Mucosa of rectum (tissue), 2 donors: ENCODE measurements at regions not wholly inside any gene's neighbourhood (a gene's known extent, or its start where the extent isn't known, plus 50 kb on each side); places are given as distances from the start of the nearest gene placed in this dataset.
"Not testable (repeated sequence)": the region's sequence is repeated elsewhere in the genome, so short reads cannot be mapped to it uniquely, and the experiment has no call there.

Experiments
- H3K27ac ChIP-seq, 2 donors: one replicate each; pipeline ENCODE4 v1.7.0; 2013; ENCODE audit warnings: inconsistent platforms in 2 of 2, low read depth in 2 of 2, low read length in 2 of 2
- H3K27me3 ChIP-seq, 2 donors: one replicate each; pipeline ENCODE4 v1.7.0; 2013; ENCODE audit warnings: low read length in 2 of 2; ENCODE audit not compliant: control insufficient read depth in 2 of 2, insufficient read depth in 2 of 2
- H3K36me3 ChIP-seq, 2 donors: one replicate each; pipeline ENCODE4 v1.7.0; 2013; ENCODE audit warnings: low read length in 2 of 2; ENCODE audit not compliant: control insufficient read depth in 2 of 2, insufficient read depth in 2 of 2
- H3K4me1 ChIP-seq, 2 donors: one replicate each; pipeline ENCODE4 v1.7.0; 2013; ENCODE audit warnings: low read length in 2 of 2, mild to moderate bottlenecking in 1 of 2; ENCODE audit not compliant: control insufficient read depth in 2 of 2, insufficient read depth in 2 of 2
- H3K4me3 ChIP-seq, 2 donors: one replicate each; pipeline ENCODE4 v1.7.0; 2013; ENCODE audit warnings: low read length in 2 of 2
- H3K9ac ChIP-seq, 2 donors: one replicate each; pipeline ENCODE4 v1.7.0; 2013; ENCODE audit warnings: low read length in 2 of 2, low read depth in 1 of 2, mild to moderate bottlenecking in 1 of 2
- H3K9me3 ChIP-seq, 2 donors: one replicate each; pipeline ENCODE4 v1.7.0; 2013; ENCODE audit warnings: low read length in 2 of 2; ENCODE audit not compliant: control insufficient read depth in 2 of 2
- donor health status: healthy.
- donor health status: Normal muscosa, but diverticular disease.

DNA sequence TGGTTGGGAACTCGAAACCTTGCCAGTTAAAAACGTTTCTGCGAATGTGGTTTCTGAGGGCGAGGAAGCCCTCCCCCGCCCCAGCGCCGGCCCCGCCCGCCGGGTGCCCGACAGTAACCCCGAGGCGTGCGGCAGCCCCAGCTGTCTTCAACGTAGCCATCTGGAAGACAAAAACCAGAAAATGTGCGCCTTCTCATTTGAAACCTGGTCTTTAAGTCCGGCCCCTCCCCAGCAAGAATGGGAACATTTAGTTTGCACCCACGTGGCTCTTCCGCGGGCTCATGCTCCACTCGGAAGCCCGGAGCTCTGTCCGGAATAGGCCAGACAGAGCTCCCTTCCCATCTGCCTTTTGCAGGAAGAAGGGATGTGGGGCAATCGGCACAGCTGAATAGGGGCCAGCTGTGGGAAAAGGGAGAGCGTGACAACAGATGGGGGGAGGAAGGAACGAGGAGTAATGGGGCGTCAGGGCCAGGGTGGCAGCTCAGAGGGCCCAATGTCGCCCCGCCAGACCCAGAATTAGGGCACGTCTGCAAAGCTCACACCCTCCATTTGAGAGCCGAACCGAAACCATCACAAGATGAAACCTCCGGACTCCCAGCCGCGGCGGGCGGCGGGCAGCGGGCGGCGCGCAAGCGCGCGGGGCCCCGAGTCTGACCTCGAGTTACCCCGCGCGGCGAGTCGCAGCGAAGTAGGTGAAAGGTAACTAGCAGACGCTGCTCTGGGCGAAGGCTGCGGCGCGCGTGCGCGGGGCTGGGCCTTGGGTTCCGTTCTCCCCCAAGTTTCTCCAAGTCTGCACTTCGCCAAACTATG lies 63.4 kb upstream of the ABCA1 start:
- H3K4me3 ChIP-seq = peak overlapping the region; percentile 89 to 92
- H3K4me1 ChIP-seq = peaks cover 23 to 25% of the 10 kb centered on the region in 2 donors
- H3K27me3 ChIP-seq = no peaks in the 10 kb centered on the region
- H3K9me3 ChIP-seq = no peaks in the 10 kb centered on the region
- no peaks in the 10 kb centered on the region for H3K36me3 ChIP-seq
- H3K27ac ChIP-seq = peak overlapping the region; percentile 87 to 98
- peak overlapping the region; percentile 76 to 93 for H3K9ac ChIP-seq

DNA sequence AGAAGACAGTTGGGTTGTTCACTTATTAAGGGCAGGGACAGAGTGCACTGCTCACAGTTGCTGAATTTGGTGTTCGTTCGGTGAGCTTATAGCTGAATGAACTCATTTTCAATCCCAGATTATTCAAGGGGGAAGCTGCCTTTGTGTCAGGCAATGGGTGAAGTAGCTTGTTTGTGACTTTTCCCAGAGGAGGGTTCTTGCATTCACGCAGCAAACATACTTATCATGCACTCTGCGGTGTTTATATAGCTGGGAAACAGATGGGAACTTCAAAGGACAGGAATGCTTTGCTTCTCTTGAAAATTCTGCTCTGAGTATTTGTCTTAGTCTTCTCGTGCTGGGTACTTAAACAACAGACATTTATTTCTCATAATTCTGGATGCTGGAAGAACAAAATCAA lies 64.7 kb upstream of the ABCA1 start:
- Histone ChIP-seq H3K4me1 (peaks cover 23 to 25% of the 10 kb centered on the region in 2 donors), H3K9me3 (no peaks in the 10 kb centered on the region), H3K9ac (no peak overlapping the region), H3K27ac (peak overlapping the region; percentile 33 to 98), H3K27me3 (no peaks in the 10 kb centered on the region), H3K4me3 (no peak overlapping the region), H3K36me3 (no peaks in the 10 kb centered on the region)

DNA sequence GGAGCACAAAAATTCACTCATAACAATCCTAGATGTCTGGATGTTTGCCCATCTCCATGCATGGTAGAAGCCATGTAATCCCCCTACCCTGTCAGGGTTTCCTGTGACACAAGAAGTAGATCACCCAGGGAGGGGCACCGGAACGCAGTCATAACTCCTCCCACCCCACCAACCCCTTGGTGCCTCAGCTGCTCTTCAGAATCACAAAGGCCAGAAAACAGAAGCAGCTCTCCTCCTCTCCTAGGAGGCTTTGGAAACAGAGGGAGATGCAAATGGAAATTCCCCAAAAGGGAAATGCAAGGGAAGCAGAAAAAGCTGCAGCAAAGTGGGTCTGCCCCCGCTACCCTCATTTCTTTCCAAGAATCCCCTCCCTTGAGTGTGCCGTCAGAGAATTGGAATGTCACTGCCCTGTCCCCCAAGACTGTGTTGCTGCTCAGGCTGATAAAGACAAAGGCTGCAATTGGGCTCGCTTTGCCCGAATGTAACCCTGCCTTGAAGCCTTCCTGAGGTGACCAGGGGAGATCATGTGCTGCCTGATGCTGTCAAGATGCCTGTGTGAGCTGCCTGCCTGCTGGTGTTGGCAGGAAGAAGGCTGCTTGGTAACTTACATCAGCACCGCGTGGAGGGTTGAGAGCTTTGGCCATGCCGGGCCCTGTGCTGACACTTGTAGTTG lies 65.5 kb upstream of the ABCA1 start:
- no peaks in the 10 kb centered on the region for H3K36me3 ChIP-seq
- H3K4me1 ChIP-seq = peaks cover 23 to 25% of the 10 kb centered on the region in 2 donors
- H3K27ac ChIP-seq = peak overlapping the region; percentile 33 to 98
- H3K9ac ChIP-seq = no peak overlapping the region
- H3K9me3 ChIP-seq = no peaks in the 10 kb centered on the region
- no peak overlapping the region for H3K4me3 ChIP-seq
- no peaks in the 10 kb centered on the region for H3K27me3 ChIP-seq

DNA sequence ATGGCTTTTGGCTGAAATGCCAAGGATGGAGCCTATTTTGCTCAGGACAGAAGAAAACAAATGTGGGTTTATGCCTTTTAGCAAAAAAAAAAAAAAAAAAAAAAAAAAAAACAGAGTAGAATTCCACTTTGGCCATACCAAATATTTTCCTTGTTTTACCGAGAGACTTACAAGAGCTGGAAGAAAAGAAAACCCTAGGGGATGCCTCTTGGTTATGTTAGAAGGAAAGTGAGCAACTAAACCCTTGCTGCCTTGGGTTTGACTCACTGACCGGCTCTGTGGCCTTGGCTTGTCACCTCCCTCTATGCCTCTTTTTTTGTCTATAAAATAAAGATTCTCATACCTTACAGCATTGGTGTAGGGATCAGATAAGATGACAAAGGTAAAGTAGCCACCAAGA lies 69.6 kb upstream of the ABCA1 start:
- H3K9ac ChIP-seq = no peak overlapping the region
- H3K27ac ChIP-seq = no peak overlapping the region
- no peaks in the 10 kb centered on the region for H3K36me3 ChIP-seq
- H3K4me1 ChIP-seq = peaks cover 6 to 10% of the 10 kb centered on the region in 2 donors
- H3K27me3 ChIP-seq = no peaks in the 10 kb centered on the region
- H3K4me3 ChIP-seq = no peak overlapping the region
- H3K9me3 ChIP-seq = no peaks in the 10 kb centered on the region

DNA sequence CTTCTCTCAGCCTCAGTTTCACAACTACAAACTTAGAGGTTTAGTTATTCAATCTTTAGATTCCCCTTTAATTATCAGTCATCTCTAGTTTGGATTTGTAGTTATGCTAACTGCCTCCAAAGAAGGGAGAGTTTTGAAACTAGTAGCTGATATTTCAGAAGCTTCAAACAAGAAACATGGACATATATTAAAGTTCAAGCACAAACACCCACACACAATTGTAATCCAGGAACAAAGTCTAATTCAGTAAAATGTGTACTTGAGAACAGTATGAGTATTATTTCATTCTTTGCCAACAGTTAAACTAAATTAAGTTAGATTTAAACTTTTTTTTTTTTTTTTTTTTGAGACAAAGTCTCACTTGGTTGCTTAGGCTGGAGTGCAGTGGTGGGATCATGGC lies 71.2 kb upstream of the ABCA1 start:
- no peak overlapping the region for H3K27ac ChIP-seq
- no peaks in the 10 kb centered on the region for H3K27me3 ChIP-seq
- no peaks in the 10 kb centered on the region for H3K9me3 ChIP-seq
- no peak overlapping the region for H3K9ac ChIP-seq
- H3K4me1 ChIP-seq = no peaks in the 10 kb centered on the region
- H3K36me3 ChIP-seq = no peaks in the 10 kb centered on the region
- H3K4me3 ChIP-seq = no peak overlapping the region

GRCh38 chr9:105000529-105000928 lies 72.6 kb upstream of the ABCA1 start:
- H3K27ac ChIP-seq, H3K9me3 ChIP-seq, H3K36me3 ChIP-seq, H3K27me3 ChIP-seq, H3K9ac ChIP-seq, H3K4me3 ChIP-seq, H3K4me1 ChIP-seq: not testable (repeated sequence)

- peaks cover 2 to 3% of the 10 kb centered on the region in 2 donors for H3K4me1 ChIP-seq
- no peak overlapping the region for H3K27ac ChIP-seq
- H3K4me3 ChIP-seq = no peak overlapping the region
These were observed 76.6 kb upstream of the ABCA1 start for GRCh38 chr9:105004466-105005090.

GRCh38 chr9:105005186-105005585 lies 77.2 kb upstream of the ABCA1 start:
- Histone ChIP-seq H3K4me3 (no peak overlapping the region), H3K9ac (no peak overlapping the region), H3K27me3 (no peaks in the 10 kb centered on the region), H3K36me3 (no peaks in the 10 kb centered on the region), H3K9me3 (no peaks in the 10 kb centered on the region), H3K27ac (no peak overlapping the region), H3K4me1 (peaks cover 2 to 3% of the 10 kb centered on the region in 2 donors)

More at GRCh38 chr9:105004466-105005090, 76.6 kb upstream of the ABCA1 start:
- Histone ChIP-seq H3K9me3 (no peaks in the 10 kb centered on the region), H3K27me3 (no peaks in the 10 kb centered on the region), H3K9ac (no peak overlapping the region), H3K36me3 (no peaks in the 10 kb centered on the region)

DNA sequence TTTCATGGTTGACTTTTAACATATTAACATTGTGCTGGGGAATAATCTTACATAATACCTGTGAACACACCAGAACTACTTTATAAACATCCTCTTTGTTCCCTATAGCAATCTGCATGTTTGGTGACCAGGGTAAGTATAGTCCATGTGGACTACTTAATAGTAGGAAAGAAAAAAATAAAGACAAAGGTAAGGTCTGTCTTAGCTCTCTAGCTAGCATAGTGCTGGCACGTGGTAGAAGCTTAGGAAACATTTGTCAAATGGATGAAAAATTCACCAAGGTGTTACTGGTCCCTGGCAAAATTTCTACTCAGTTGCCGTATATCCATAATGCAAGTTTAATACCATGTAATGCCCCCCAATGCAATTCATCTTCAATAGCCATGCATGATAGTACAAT lies 78.6 kb upstream of the ABCA1 start:
- Histone ChIP-seq H3K9me3 (no peaks in the 10 kb centered on the region), H3K27ac (no peak overlapping the region), H3K4me1 (peaks cover 2 to 3% of the 10 kb centered on the region in 2 donors)

DNA sequence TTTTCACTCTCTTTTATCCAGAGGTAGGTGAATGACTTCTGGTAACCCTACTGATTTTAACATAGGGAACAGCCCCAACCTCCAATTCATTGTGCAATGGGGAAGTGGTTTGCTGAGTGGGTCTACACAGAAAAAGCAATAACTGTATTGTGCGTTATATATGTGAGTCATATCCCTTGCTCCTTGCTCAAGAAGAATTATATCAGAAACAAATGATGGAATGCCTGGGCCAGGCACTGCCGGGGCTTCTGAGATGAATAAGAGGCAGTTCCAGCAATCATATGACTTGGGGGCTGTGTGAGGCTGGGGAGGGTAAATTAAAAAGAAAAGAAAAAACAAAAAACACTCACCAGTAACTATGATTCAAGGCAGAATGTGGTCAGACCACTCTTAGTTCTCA lies 79.2 kb upstream of the ABCA1 start:
- no peaks in the 10 kb centered on the region for H3K27me3 ChIP-seq
- H3K4me1 ChIP-seq = peaks cover 2 to 3% of the 10 kb centered on the region in 2 donors
- H3K9ac ChIP-seq = peak overlapping the region in 1 of 2 donors; percentile 32
- H3K36me3 ChIP-seq = no peaks in the 10 kb centered on the region
- H3K9me3 ChIP-seq = no peaks in the 10 kb centered on the region
- no peak overlapping the region for H3K4me3 ChIP-seq
- peak overlapping the region; percentile 29 to 56 for H3K27ac ChIP-seq

More for the DNA sequence above, 78.6 kb upstream of the ABCA1 start:
- no peak overlapping the region for H3K4me3 ChIP-seq
- no peaks in the 10 kb centered on the region for H3K27me3 ChIP-seq
- no peaks in the 10 kb centered on the region for H3K36me3 ChIP-seq
- no peak overlapping the region for H3K9ac ChIP-seq
